ENCODE measurements at regions not wholly inside any gene's neighbourhood (a gene's known extent, or its start where the extent isn't known, plus 50 kb on each side); places are given as distances from the start of the nearest gene placed in this dataset.

GRCh38 chr13:40480012-40480914, 186.2 kb downstream of the FOXO1 start:
- DNase-seq (ENCODE audit: low read depth), result no peak

GRCh38 chr13:40480915-40481516, 185.4 kb downstream of the FOXO1 start:
- DNase-seq (ENCODE audit: low read depth), result no peak

GRCh38 chr13:40483601-40484000, 182.8 kb downstream of the FOXO1 start:
- DNase-seq (ENCODE audit: low read depth), result no peak

GRCh38 chr13:40484101-40484800, 182.2 kb downstream of the FOXO1 start:
- DNase-seq (ENCODE audit: low read depth), result no peak

GRCh38 chr13:40484974-40485373, 181.5 kb downstream of the FOXO1 start:
- no peak for DNase-seq (ENCODE audit: low read depth)

GRCh38 chr13:40485611-40486517, 180.6 kb downstream of the FOXO1 start:
- DNase-seq (ENCODE audit: low read depth), result no peak

- DNase-seq (ENCODE audit: low read depth), result no peak
These were observed 179.8 kb downstream of the FOXO1 start for GRCh38 chr13:40486518-40487163.

GRCh38 chr13:40488869-40489391, 177.5 kb downstream of the FOXO1 start:
- no peak for DNase-seq (ENCODE audit: low read depth)

GRCh38 chr13:40490086-40490758, 176.2 kb downstream of the FOXO1 start:
- no peak for DNase-seq (ENCODE audit: low read depth)

- no peak for DNase-seq (ENCODE audit: low read depth)
These were observed 173.9 kb downstream of the FOXO1 start for GRCh38 chr13:40492511-40492910.

- no peak for DNase-seq (ENCODE audit: low read depth)
These were observed 171.9 kb downstream of the FOXO1 start for GRCh38 chr13:40494513-40494912.

GRCh38 chr13:40494946-40495620, 171.4 kb downstream of the FOXO1 start:
- DNase-seq (ENCODE audit: low read depth), result no peak

GRCh38 chr13:40495621-40496001, 170.8 kb downstream of the FOXO1 start:
- DNase-seq (ENCODE audit: low read depth), result no peak

- no peak for DNase-seq (ENCODE audit: low read depth)
These were observed 170.2 kb downstream of the FOXO1 start for GRCh38 chr13:40496035-40496810.

GRCh38 chr13:40498461-40498860, 168.0 kb downstream of the FOXO1 start:
- no peak for DNase-seq (ENCODE audit: low read depth)

- no peak for DNase-seq (ENCODE audit: low read depth)
These were observed 164.2 kb downstream of the FOXO1 start for GRCh38 chr13:40502236-40502635.

GRCh38 chr13:40503011-40503410, 163.4 kb downstream of the FOXO1 start:
- DNase-seq (ENCODE audit: low read depth), result no peak

GRCh38 chr13:40503966-40504591, 162.4 kb downstream of the FOXO1 start:
- DNase-seq (ENCODE audit: low read depth), result no peak

GRCh38 chr13:40504641-40505040, 161.8 kb downstream of the FOXO1 start:
- DNase-seq (ENCODE audit: low read depth), result no peak
